ENCODE measurements at regions not wholly inside any gene's neighbourhood (a gene's known extent, or its start where the extent isn't known, plus 50 kb on each side); places are given as distances from the start of the nearest gene placed in this dataset.

DNA sequence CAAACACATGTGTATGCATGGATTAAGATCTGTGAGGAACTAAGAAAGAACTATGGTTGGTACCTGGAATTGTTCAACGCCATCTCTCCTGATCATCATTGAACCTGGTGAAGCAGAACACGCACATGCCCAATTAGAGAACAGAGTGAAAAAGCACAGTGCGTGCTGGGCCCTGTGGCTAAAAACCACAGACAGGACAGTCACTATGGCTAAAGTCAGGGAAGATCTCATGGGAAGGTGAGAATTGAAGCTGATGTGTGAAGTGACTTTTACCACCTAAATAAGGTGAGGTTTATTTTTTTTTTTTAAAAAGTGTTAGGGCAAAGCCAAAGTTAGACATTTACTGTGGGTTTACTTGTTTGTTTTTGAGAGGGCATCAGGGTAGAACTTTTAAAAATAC lies 215.0 kb downstream of the SLC38A4 start:
- ATAC-seq (ENCODE audit: low read depth) (no peak), DNase-seq (no peak)
- no peak overlapping the region for H4K5ac ChIP-seq (ENCODE audit: low read depth, low read length)
- ChIA-PET CTCF (no interaction called here), POLR2A (ENCODE audit: unreplicated experiment) (no interaction called here)
- H3K18ac ChIP-seq (ENCODE audit: low read depth, low read length): peak overlapping the region; percentile 71; the same call in 1 of the 2 replicates
- peaks cover 4% of the 10 kb centered on the region; the same call in 1 of the 2 replicates for H3K9me1 ChIP-seq (ENCODE audit: insufficient read depth, low read length)
- no peaks in the 10 kb centered on the region for H4K20me1 ChIP-seq (ENCODE audit: insufficient read depth, low read length)
- dilution Hi-C loops (cut with HindIII; ENCODE audit: low sequenced_read_pairs, unreplicated experiment): no loop called here
- H3K36me3 ChIP-seq (ENCODE audit: control insufficient read depth, insufficient read depth, low read length): no peaks in the 10 kb centered on the region
- 0 out of 2 replicates have a peak overlapping the region, but pooled peaks have one; percentile 62 for H3K14ac ChIP-seq (replicated peaks; ENCODE audit: low read depth, low read length)
- peak overlapping the region; percentile 78; the same call in 1 of the 2 replicates for H2AK5ac ChIP-seq (ENCODE audit: low read depth, low read length)
- no peak overlapping the region for H4K91ac ChIP-seq (ENCODE audit: insufficient read depth, low read depth, low read length)
- no peak overlapping the region for H3K27ac ChIP-seq (ENCODE audit: insufficient read depth, low read length)
- no peak overlapping the region; the same call in 1 of the 2 replicates for H2BK20ac ChIP-seq (ENCODE audit: low read depth, low read length)
- peak overlapping the region; percentile 3; the same call in 1 of the 2 replicates for H2BK120ac ChIP-seq (ENCODE audit: low read depth, low read length)
- no peak overlapping the region for H3K4me3 ChIP-seq (ENCODE audit: insufficient read depth, low read depth, low read length)
- no peak overlapping the region for H2AFZ ChIP-seq (replicated peaks; ENCODE audit: low read length, poor library complexity)
- no peak overlapping the region; the same call in 1 of the 2 replicates for H3K4ac ChIP-seq (ENCODE audit: low read depth, low read length)
- in situ Hi-C loops (cut with MboI; ENCODE audit: low sequenced_read_pairs): no loop called here
- H3K9me3 ChIP-seq (ENCODE audit: control insufficient read depth, insufficient read depth, low read length): no peaks in the 10 kb centered on the region
- H3K56ac ChIP-seq (ENCODE audit: extremely low read depth, insufficient read depth, low read length): no peak overlapping the region
- WGBS, 2 experiments (ENCODE audit: extremely low coverage in 2 of 2, insufficient read length in 1 of 2): 100% methylated on average over 3 of the region's 3 CpGs; no CpG with 5 or more reads in 1 of the 2 experiments
- H3K79me1 ChIP-seq (ENCODE audit: low read depth in 1 of 2, low read length in 2 of 2): no peaks in the 10 kb centered on the region; a peak in 1 of 4 replicates
- H2AK9ac ChIP-seq (replicated peaks; ENCODE audit: low read depth, low read length, poor library complexity): no peak overlapping the region
- intact Hi-C loops (cut with micrococcal nuclease): no loop called here
- H3K4me1 ChIP-seq (ENCODE audit: control insufficient read depth, insufficient read depth, low read length): peaks cover 9% of the 10 kb centered on the region
- BruUV-seq (replicated peaks): no TSS peak
- 0 out of 4 replicates have a peak overlapping the region, but pooled peaks of 1 of the 2 experiments have one; percentile 20 for H4K8ac ChIP-seq (ENCODE audit: low read depth in 2 of 2, low read length in 2 of 2)
- H3K4me2 ChIP-seq (ENCODE audit: low read depth, low read length): no peak overlapping the region
- H2BK5ac ChIP-seq (ENCODE audit: low read depth, low read length, poor library complexity, severe bottlenecking): no peak overlapping the region
- H3K9ac ChIP-seq (ENCODE audit: low read depth, low read length): no peak overlapping the region
- 0 out of 3 replicates have a peak overlapping the region, but pooled peaks have one; percentile 48 for H2BK15ac ChIP-seq (ENCODE audit: low read depth, low read length)
- H3K27me3 ChIP-seq (ENCODE audit: control insufficient read depth, insufficient read depth, low read length): no peaks in the 10 kb centered on the region
- no peak for TF ChIP-seq CEBPB (IDR thresholded peaks at IDR 0.05; ENCODE audit: low read depth, low read length)
- TF ChIP-seq CHD1 (IDR thresholded peaks at IDR 0.05; ENCODE audit: low read depth, low read length): no peak
- TF ChIP-seq RFX5 (IDR thresholded peaks at IDR 0.05; ENCODE audit: low read depth, low read length): no peak
- TF ChIP-seq, protein P1, sequence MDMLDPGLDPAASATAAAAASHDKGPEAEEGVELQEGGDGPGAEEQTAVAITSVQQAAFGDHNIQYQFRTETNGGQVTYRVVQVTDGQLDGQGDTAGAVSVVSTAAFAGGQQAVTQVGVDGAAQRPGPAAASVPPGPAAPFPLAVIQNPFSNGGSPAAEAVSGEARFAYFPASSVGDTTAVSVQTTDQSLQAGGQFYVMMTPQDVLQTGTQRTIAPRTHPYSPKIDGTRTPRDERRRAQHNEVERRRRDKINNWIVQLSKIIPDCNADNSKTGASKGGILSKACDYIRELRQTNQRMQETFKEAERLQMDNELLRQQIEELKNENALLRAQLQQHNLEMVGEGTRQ (IDR thresholded peaks at IDR 0.05; ENCODE audit: low read depth, low read length): no peak
- TF ChIP-seq RAD21 (IDR thresholded peaks at IDR 0.05; ENCODE audit: low read length): no peak
- no peak for TF ChIP-seq NFE2L2 (IDR thresholded peaks at IDR 0.05; ENCODE audit: low read depth, low read length)
- no peak for TF ChIP-seq RCOR1 (IDR thresholded peaks at IDR 0.05; ENCODE audit: insufficient replicate concordance, low read length)
- H3K23ac ChIP-seq (ENCODE audit: low read depth, low read length): no peak overlapping the region

Measured in IMR-90 (cell line).